K562 (cell line): ENCODE measurements at regions not wholly inside any gene's neighbourhood (a gene's known extent, or its start where the extent isn't known, plus 50 kb on each side); places are given as distances from the start of the nearest gene placed in this dataset.

Experiments
- ATAC-seq: fragments of 200-7000 bp; cut with Tn5 transposase; 3 replicates; pipeline ENCODE4 v1.9.1; 2020; ENCODE audit warnings: moderate library complexity
- BruUV-seq: library from RNA; stranded (reverse); fragments of 400-500 nt; replicated peaks from 2 replicates; lab custom pipeline; 2021; lab: Mats Ljungman, UMichigan
- CTCF ChIA-PET: fragments of 300-600 bp; formaldehyde crosslinking; extraction: SDS; loops from one replicate; lab custom pipeline; 2021; ENCODE audit warnings: low intra/inter-chr PET ratio; lab: Yijun Ruan, JAX
- POLR2A ChIA-PET: fragments of 300-600, 350-650 bp; sonication (Branson Sonifier 250); formaldehyde crosslinking; extraction: SDS; loops from one replicate; lab custom pipeline; 2021; ENCODE audit warnings: antibody characterized with exemption, inconsistent platforms; lab: Yijun Ruan, JAX
- DNase-seq, 4 experiments: peaks; one replicate each; pipeline versions ENCODE4 v3.0.0 to v3.0.0-alpha.2; 2011 to 2018; ENCODE audit warnings: low spot score in 3 of 4, mixed read lengths in 3 of 4; ENCODE audit errors: extremely low read depth in 1 of 4
- FAIRE-seq: peaks from 2 replicates; lab custom pipeline; 2011; peaks lifted over from hg19 to GRCh38; lab: Jason Lieb, UNC
- H2AFZ ChIP-seq: 2 replicates; pipeline ENCODE4 v1.6.0; 2011; ENCODE audit warnings: low read depth, low read length, control low read depth, inconsistent platforms
- H3K27ac ChIP-seq: fragments of 200-600 bp; 3 replicates; pipeline ENCODE4 v1.8.0; 2011; ENCODE audit warnings: low read depth, mild to moderate bottlenecking, control low read depth, inconsistent platforms, low read length, moderate library complexity, mixed read lengths; ENCODE audit errors: extremely low read depth
- H3K27me3 ChIP-seq, 2 experiments: fragments of 300-600 bp in 1 of 2; 2 replicates in 1 of 2; 3 replicates in 1 of 2; pipeline versions ENCODE4 v1.6.0 to v1.8.0; 2011; ENCODE audit warnings: inconsistent platforms in 2 of 2, low read length in 2 of 2, mild to moderate bottlenecking in 1 of 2, mixed read lengths in 1 of 2, moderate library complexity in 1 of 2; ENCODE audit not compliant: control insufficient read depth in 2 of 2, insufficient read depth in 2 of 2
- H3K36me3 ChIP-seq: fragments of 300-600 bp; 3 replicates; pipeline ENCODE4 v1.8.0; 2011; ENCODE audit warnings: mild to moderate bottlenecking, low read length, inconsistent platforms; ENCODE audit not compliant: control insufficient read depth, insufficient read depth
- H3K4me1 ChIP-seq, 2 experiments: fragments of 200-600 bp in 1 of 2; replicated peaks in 1 of 2; 2 replicates in 1 of 2; 3 replicates in 1 of 2; pipeline versions ENCODE4 v1.5.1 to v1.8.0; 2011; ENCODE audit warnings: inconsistent platforms in 2 of 2, low read length in 2 of 2, mild to moderate bottlenecking in 1 of 2, mixed read lengths in 1 of 2, moderate library complexity in 1 of 2; ENCODE audit not compliant: control insufficient read depth in 2 of 2, insufficient read depth in 2 of 2
- H3K4me2 ChIP-seq: 2 replicates; pipeline ENCODE4 v1.6.1; 2011; ENCODE audit warnings: low read length, control low read depth, inconsistent platforms, mixed read lengths; ENCODE audit not compliant: insufficient read depth
- H3K4me3 ChIP-seq: fragments of 200-600 bp; sonication (generic), shearing (Covaris generic); 2 replicates; pipeline ENCODE4 v1.5.1; 2016; ENCODE audit warnings: control low read depth, inconsistent platforms
- H3K79me2 ChIP-seq: fragments of 200-600 bp; 3 replicates; pipeline ENCODE4 v1.8.0; 2011; ENCODE audit warnings: low read length, inconsistent platforms; ENCODE audit not compliant: control insufficient read depth, insufficient read depth
- H3K9ac ChIP-seq, 2 experiments: 2 replicates each; pipeline versions ENCODE4 v1.6.0 to v1.6.1; 2011; ENCODE audit warnings: low read depth in 2 of 2, low read length in 2 of 2, control low read depth in 1 of 2, inconsistent platforms in 1 of 2, mild to moderate bottlenecking in 1 of 2, mixed read lengths in 1 of 2; ENCODE audit not compliant: insufficient read depth in 1 of 2
- H3K9me1 ChIP-seq: one replicate; pipeline ENCODE4 v1.6.0; 2011; ENCODE audit warnings: inconsistent platforms, mild to moderate bottlenecking, low read length, moderate library complexity; ENCODE audit not compliant: control insufficient read depth, insufficient read depth
- H3K9me3 ChIP-seq: replicated peaks from 2 replicates; pipeline ENCODE4 v1.5.1; 2011; ENCODE audit warnings: low read depth, low read length, inconsistent platforms; ENCODE audit not compliant: control insufficient read depth, insufficient read depth
- H4K20me1 ChIP-seq: replicated peaks from 2 replicates; pipeline ENCODE4 v1.6.1; 2011; ENCODE audit warnings: low read length, inconsistent platforms, mixed read lengths; ENCODE audit not compliant: control insufficient read depth, insufficient read depth
- KLF16 ChIP-seq: IDR thresholded peaks from 2 replicates; pipeline ENCODE4 v1.6.1; 2016; ENCODE audit warnings: antibody characterized with exemption
- SIRT6 ChIP-seq: IDR thresholded peaks from one replicate; pipeline ENCODE4 v1.6.1; 2012; ENCODE audit warnings: low read depth, mild to moderate bottlenecking, control low read depth, inconsistent platforms, low read length, moderate library complexity
- TBP ChIP-seq: optimal IDR thresholded peaks from 2 replicates; pipeline ENCODE3; 2011; ENCODE audit warnings: low read depth, low read length, improper control_type of control experiment
- ZNF766 ChIP-seq: fragments of 200-800 bp; sonication (Bioruptor generic); conservative IDR thresholded peaks from 2 replicates; pipeline ENCODE4 v1.6.1; 2016; ENCODE audit warnings: missing genetic modification characterization, missing compliant biosample characterization
- WGBS: fragments of 100-300 bp; shearing (Covaris generic); methylation state at CpG from one replicate; pipeline ENCODE4 v1.1.6; 2016; ENCODE audit warnings: low coverage, mixed read lengths; ENCODE audit not compliant: insufficient coverage; ENCODE audit errors: missing lambda C conversion rate; 5-methylcytosine and 5-hydroxymethylcytosine counted together
- in situ Hi-C: fragments of 300-500 bp; cut with MboI; formaldehyde crosslinking; loops from 4 replicates; pipeline ENCODE4 v1.15.0; 2018; ENCODE audit warnings: inconsistent platforms, mixed read lengths
- intact Hi-C: fragments of 100-400 bp; cut with micrococcal nuclease; formaldehyde crosslinking; loops from 2 replicates; pipeline ENCODE4 v1.14.2; 2022
- TF ChIP-seq, protein P1 (sequence below): IDR thresholded peaks from 2 replicates; pipeline ENCODE4 v1.6.1; 2011; ENCODE audit not compliant: insufficient read length; ENCODE audit errors: extremely low read depth
- TF ChIP-seq, protein P2 (sequence below): fragments of 250-450 bp; sonication (Bioruptor Pico); IDR thresholded peaks from 2 replicates; pipeline ENCODE4 v1.5.0; 2020; ENCODE audit warnings: mild to moderate bottlenecking, borderline replicate concordance
- TF ChIP-seq, protein P3 (sequence below): fragments of 450-650 bp; IDR thresholded peaks from 2 replicates; pipeline ENCODE4 v1.6.1; 2016
- TF ChIP-seq, protein P4 (sequence below): sonication (generic); formaldehyde crosslinking; IDR thresholded peaks from 2 replicates; pipeline ENCODE4 v1.8.0; 2022; ENCODE audit warnings: missing genetic modification reagents, mild to moderate bottlenecking, moderate library complexity, borderline replicate concordance

DNA sequence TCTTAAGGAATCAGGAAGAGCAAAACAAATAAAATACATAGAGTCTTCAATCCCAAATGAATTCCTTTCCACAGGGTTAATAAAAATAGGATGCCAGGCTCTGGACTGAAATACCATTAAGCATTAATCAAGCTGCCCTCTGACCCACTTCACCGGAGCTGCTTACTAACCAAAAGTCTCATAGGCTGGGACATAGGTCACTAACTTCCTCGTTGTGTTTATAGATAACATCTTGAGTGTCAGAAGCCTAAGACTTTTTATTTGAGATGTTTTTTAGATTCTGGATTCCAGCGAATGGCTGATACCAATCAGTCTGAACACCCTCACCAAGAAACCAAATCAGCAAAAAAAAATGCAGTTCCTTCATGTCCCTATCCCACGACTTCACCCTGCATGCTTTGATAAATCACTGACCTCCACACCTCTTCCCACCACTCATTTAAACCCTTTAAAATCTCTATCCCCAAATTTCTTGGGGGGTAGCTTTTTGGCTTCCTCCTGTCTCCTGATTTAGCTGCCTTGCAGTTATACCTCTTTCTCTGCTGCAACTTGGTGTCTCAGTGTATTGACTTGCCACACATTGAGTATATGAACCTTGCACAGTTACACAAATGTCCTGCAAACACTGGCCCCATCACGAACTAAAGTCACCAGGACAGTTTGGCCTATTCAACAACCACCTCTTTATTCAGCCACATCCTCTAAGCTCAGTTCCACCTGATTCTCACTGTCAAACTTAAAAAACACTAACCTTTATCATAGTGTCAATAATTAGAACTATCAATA lies 399.3 kb downstream of the METTL4 start:
- BruUV-seq, result no TSS peak
- no peak overlapping the region for H3K9ac ChIP-seq
- no peaks in the 10 kb centered on the region for H3K9me3 ChIP-seq
- no peaks in the 10 kb centered on the region for H3K79me2 ChIP-seq
- no peaks in the 10 kb centered on the region for H3K9me1 ChIP-seq
- H3K27ac ChIP-seq, result no peak overlapping the region
- no peak for DNase-seq
- no peak overlapping the region for H2AFZ ChIP-seq
- 2% methylated on average over 5 of the region's 5 CpGs for WGBS
- H3K4me1 ChIP-seq, result no peaks in the 10 kb centered on the region
- H3K4me2 ChIP-seq, result no peak overlapping the region
- H3K4me3 ChIP-seq, result no peak overlapping the region
- TF ChIP-seq, protein P1, sequence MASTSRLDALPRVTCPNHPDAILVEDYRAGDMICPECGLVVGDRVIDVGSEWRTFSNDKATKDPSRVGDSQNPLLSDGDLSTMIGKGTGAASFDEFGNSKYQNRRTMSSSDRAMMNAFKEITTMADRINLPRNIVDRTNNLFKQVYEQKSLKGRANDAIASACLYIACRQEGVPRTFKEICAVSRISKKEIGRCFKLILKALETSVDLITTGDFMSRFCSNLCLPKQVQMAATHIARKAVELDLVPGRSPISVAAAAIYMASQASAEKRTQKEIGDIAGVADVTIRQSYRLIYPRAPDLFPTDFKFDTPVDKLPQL, result no peak
- TF ChIP-seq, protein P2, sequence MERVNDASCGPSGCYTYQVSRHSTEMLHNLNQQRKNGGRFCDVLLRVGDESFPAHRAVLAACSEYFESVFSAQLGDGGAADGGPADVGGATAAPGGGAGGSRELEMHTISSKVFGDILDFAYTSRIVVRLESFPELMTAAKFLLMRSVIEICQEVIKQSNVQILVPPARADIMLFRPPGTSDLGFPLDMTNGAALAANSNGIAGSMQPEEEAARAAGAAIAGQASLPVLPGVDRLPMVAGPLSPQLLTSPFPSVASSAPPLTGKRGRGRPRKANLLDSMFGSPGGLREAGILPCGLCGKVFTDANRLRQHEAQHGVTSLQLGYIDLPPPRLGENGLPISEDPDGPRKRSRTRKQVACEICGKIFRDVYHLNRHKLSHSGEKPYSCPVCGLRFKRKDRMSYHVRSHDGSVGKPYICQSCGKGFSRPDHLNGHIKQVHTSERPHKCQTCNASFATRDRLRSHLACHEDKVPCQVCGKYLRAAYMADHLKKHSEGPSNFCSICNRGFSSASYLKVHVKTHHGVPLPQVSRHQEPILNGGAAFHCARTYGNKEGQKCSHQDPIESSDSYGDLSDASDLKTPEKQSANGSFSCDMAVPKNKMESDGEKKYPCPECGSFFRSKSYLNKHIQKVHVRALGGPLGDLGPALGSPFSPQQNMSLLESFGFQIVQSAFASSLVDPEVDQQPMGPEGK, result no peak
- no peak for TF ChIP-seq TBP
- TF ChIP-seq KLF16, result no peak
- no peak for TF ChIP-seq SIRT6
- TF ChIP-seq, protein P3, sequence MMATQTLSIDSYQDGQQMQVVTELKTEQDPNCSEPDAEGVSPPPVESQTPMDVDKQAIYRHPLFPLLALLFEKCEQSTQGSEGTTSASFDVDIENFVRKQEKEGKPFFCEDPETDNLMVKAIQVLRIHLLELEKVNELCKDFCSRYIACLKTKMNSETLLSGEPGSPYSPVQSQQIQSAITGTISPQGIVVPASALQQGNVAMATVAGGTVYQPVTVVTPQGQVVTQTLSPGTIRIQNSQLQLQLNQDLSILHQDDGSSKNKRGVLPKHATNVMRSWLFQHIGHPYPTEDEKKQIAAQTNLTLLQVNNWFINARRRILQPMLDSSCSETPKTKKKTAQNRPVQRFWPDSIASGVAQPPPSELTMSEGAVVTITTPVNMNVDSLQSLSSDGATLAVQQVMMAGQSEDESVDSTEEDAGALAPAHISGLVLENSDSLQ, result peak; percentile 23; the same call in 1 of the 2 replicates
- TF ChIP-seq, protein P4, sequence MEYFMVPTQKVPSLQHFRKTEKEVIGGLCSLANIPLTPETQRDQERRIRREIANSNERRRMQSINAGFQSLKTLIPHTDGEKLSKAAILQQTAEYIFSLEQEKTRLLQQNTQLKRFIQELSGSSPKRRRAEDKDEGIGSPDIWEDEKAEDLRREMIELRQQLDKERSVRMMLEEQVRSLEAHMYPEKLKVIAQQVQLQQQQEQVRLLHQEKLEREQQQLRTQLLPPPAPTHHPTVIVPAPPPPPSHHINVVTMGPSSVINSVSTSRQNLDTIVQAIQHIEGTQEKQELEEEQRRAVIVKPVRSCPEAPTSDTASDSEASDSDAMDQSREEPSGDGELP (CRISPR knock-in tag), result no peak
- no peak for TF ChIP-seq ZNF766 (CRISPR knock-in tag)
- FAIRE-seq, result no peak
- H3K36me3 ChIP-seq, result no peaks in the 10 kb centered on the region
- CTCF ChIA-PET, result no interaction called here
- no peaks in the 10 kb centered on the region for H4K20me1 ChIP-seq
- POLR2A ChIA-PET, result no interaction called here
- ATAC-seq, result no peak
- in situ Hi-C loops, result no loop called here
- intact Hi-C loops, result no loop called here
- no peaks in the 10 kb centered on the region for H3K27me3 ChIP-seq
